ENCODE measurements at regions not wholly inside any gene's neighbourhood (a gene's known extent, or its start where the extent isn't known, plus 50 kb on each side); places are given as distances from the start of the nearest gene placed in this dataset.

GRCh38 chr7:88495881-88496725, 189.4 kb upstream of the STEAP4 start:
- Histone ChIP-seq H3K4me3 (no peak overlapping the region), H2AFZ (no peak overlapping the region), H3K9me2 (ENCODE audit: insufficient read depth) (no peaks in the 10 kb centered on the region), H4K20me1 (replicated peaks; ENCODE audit: insufficient read depth) (no peaks in the 10 kb centered on the region), H3K27ac (ENCODE audit: low read depth) (no peak overlapping the region), H3F3A (replicated peaks; ENCODE audit: low read depth) (no peaks in the 10 kb centered on the region), H3K4me2 (no peak overlapping the region), H3K36me3 (ENCODE audit: insufficient read depth) (no peaks in the 10 kb centered on the region), H3K79me2 (replicated peaks; ENCODE audit: insufficient read depth) (no peaks in the 10 kb centered on the region), H3K27me3 (ENCODE audit: insufficient read depth) (no peaks in the 10 kb centered on the region), H3K4me1 (ENCODE audit: insufficient read depth) (peaks cover 11% of the 10 kb centered on the region)
- DNase-seq (ENCODE audit: low spot score) (no peak), ATAC-seq (no peak)
- Mint-ChIP-seq H3K9me3 (no peaks in the 10 kb centered on the region), H3K4me1 (peaks cover 8% of the 10 kb centered on the region; the same call in 2 of the 3 replicates), H3K4me3 (no peak overlapping the region), H3K27me3 (ENCODE audit: insufficient read depth, low read depth, poor library complexity) (no peaks in the 10 kb centered on the region), H3K36me3 (ENCODE audit: low read depth) (no peaks in the 10 kb centered on the region), H3K27ac (no peak overlapping the region)
- TF ChIP-seq POLR2AphosphoS5 (IDR thresholded peaks at IDR 0.05; ENCODE audit: low read depth) (no peak), STAT1 (IDR thresholded peaks at IDR 0.05; ENCODE audit: unreplicated experiment) (no peak), REST (IDR thresholded peaks at IDR 0.05; ENCODE audit: unreplicated experiment) (no peak), ZNF462 (CRISPR knock-in tag; IDR thresholded peaks at IDR 0.05) (no peak), ZNF114 (CRISPR knock-in tag; IDR thresholded peaks at IDR 0.05) (no peak), EZH2 (IDR thresholded peaks at IDR 0.05; ENCODE audit: low read depth, unreplicated experiment) (no peak), CTCF (conservative IDR thresholded peaks at IDR 0.05; ENCODE audit: low read depth in 2 of 2) (no peak), CREB1 (CRISPR knock-in tag; IDR thresholded peaks at IDR 0.05; ENCODE audit: low read depth) (no peak), JUNB (IDR thresholded peaks at IDR 0.05; ENCODE audit: unreplicated experiment) (no peak), NANOG (IDR thresholded peaks at IDR 0.05; ENCODE audit: borderline replicate concordance) (no peak), EZH2phosphoT487 (IDR thresholded peaks at IDR 0.05; ENCODE audit: unreplicated experiment) (no peak)
- TF ChIP-seq, protein P1, sequence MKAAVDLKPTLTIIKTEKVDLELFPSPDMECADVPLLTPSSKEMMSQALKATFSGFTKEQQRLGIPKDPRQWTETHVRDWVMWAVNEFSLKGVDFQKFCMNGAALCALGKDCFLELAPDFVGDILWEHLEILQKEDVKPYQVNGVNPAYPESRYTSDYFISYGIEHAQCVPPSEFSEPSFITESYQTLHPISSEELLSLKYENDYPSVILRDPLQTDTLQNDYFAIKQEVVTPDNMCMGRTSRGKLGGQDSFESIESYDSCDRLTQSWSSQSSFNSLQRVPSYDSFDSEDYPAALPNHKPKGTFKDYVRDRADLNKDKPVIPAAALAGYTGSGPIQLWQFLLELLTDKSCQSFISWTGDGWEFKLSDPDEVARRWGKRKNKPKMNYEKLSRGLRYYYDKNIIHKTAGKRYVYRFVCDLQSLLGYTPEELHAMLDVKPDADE (IDR thresholded peaks at IDR 0.05), result no peak
